Adrenal gland (tissue), 9 donors: ENCODE measurements at regions not wholly inside any gene's neighbourhood (a gene's known extent, or its start where the extent isn't known, plus 50 kb on each side); places are given as distances from the start of the nearest gene placed in this dataset.

Source experiments
- DNase-seq, 7 donors: peaks; one replicate each; pipeline ENCODE4 v3.0.0-alpha.2; 2019 to 2020
- H3K27ac ChIP-seq, 5 donors: fragments of 200-600 bp; sonication (generic) in 4 of 5; 1 replicate in 3 of 5; 2 replicates in 2 of 5; pipeline versions ENCODE4 v1.5.1 to v1.8.0; 2016 to 2020; ENCODE audit warnings: mild to moderate bottlenecking in 1 of 5
- H3K27me3 ChIP-seq: fragments of 200-600 bp; 2 replicates; pipeline ENCODE4 v1.8.0; 2021
- H3K36me3 ChIP-seq, 2 donors: fragments of 200-600 bp; replicated peaks in 1 of 2; 1 replicate in 1 of 2; 2 replicates in 1 of 2; pipeline versions ENCODE4 v1.5.1 to v1.8.0; 2018 to 2022
- H3K4me1 ChIP-seq, 2 donors: fragments of 200-600 bp; replicated peaks in 1 of 2; 1 replicate in 1 of 2; 2 replicates in 1 of 2; pipeline versions ENCODE4 v1.5.1 to v1.8.0; 2018 to 2021
- H3K4me3 ChIP-seq, 4 donors: fragments of 200-600 bp; sonication (generic) in 3 of 4; one replicate each; pipeline ENCODE4 v1.5.1; 2016 to 2018
- H3K9me3 ChIP-seq, 3 donors: fragments of 200-600 bp; sonication (generic) in 1 of 3; replicated peaks in 1 of 3; 1 replicate in 2 of 3; 2 replicates in 1 of 3; pipeline versions ENCODE4 v1.5.1 to v1.8.0; 2016 to 2021
- CTCF ChIP-seq, 6 experiments: fragments of 450-650 bp in 4 of 6; fragments of 200-600 bp in 2 of 6; sonication (generic) in 1 of 6; IDR thresholded peaks; 1 replicate in 5 of 6; 2 replicates in 1 of 6; pipeline versions ENCODE4 v1.5.1 to v1.8.0; 2016 to 2021; ENCODE audit warnings: antibody characterized with exemption in 6 of 6, mild to moderate bottlenecking in 2 of 6, moderate library complexity in 1 of 6
- POLR2A ChIP-seq, 2 donors: fragments of 450-650 bp; IDR thresholded peaks; one replicate each; pipeline ENCODE4 v1.6.1; 2017; ENCODE audit warnings: antibody characterized with exemption in 2 of 2, mild to moderate bottlenecking in 2 of 2, moderate library complexity in 1 of 2
- WGBS, 4 donors: extraction: QIAGEN DNeasy Blood & Tissue Kit in 2 of 4; methylation state at CpG; one replicate each; pipeline versions ENCODE4 v1.1.5 to v1.1.7; 2013 to 2017; 5-methylcytosine and 5-hydroxymethylcytosine counted together
- intact Hi-C, 2 donors: fragments of 100-400 bp; cut with DNase I; formaldehyde crosslinking; loops; one replicate each; pipeline versions ENCODE4 v1.14.1 to v1.15.0; 2022 to 2023
- donor health status: healthy with polysubstance abuse.
- donor health status: Bipolar disorder and iron deficiency.
- donor health status: DM: yes; HTN: yes; CAD: no.
- donor health status: DM: no; HTN: no; CAD: no.
- donor health status: DM: no; HTN: no; CAD: no.

DNA sequence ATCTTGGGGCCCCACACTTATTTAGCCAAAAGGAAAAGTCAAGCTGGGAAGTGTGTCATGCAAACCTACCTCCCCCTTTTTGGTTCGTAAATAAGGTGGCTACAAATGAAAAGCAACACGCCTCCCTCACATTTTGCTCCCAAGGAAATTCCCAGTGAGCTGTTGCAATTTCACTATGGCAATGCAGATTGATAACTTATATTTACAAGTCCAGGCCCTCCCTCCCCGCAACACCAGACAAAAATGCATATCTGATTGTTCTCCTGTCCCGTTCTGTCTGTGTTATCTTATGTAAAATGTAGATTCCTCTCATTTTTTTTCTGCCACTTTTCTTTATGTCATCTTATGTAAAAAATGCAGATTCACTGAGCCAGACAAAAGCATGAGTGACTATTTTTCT is 1305.3 kb downstream of the SLITRK5 start:
- H3K27me3 ChIP-seq: no peaks in the 10 kb centered on the region
- 61 to 76% (median 64%) methylated on average over 4 of the region's 4 CpGs for WGBS, 4 donors
- TF ChIP-seq CTCF (IDR thresholded peaks at IDR 0.05): no peak
- no peak for TF ChIP-seq POLR2A (IDR thresholded peaks at IDR 0.05)
- no peak overlapping the region for H3K4me3 ChIP-seq
- no peak overlapping the region for H3K27ac ChIP-seq
- no peak for DNase-seq
- intact Hi-C loops: no loop called here
- H3K9me3 ChIP-seq: no peaks in the 10 kb centered on the region
- no peaks in the 10 kb centered on the region for H3K36me3 ChIP-seq
- no peaks in the 10 kb centered on the region for H3K4me1 ChIP-seq

GRCh38 chr13:88978607-88979006 is 1307.4 kb downstream of the SLITRK5 start:
- Histone ChIP-seq H3K36me3 (no peaks in the 10 kb centered on the region), H3K4me3 (no peak overlapping the region), H3K9me3 (no peaks in the 10 kb centered on the region), H3K27ac (no peak overlapping the region), H3K4me1 (no peaks in the 10 kb centered on the region), H3K27me3 (no peaks in the 10 kb centered on the region)
- TF ChIP-seq CTCF (IDR thresholded peaks at IDR 0.05) (no peak), POLR2A (IDR thresholded peaks at IDR 0.05) (no peak)
- WGBS, 4 donors: 63 to 74% (median 71%) methylated on average over 2 of the region's 2 CpGs
- intact Hi-C loops: no loop called here
- no peak for DNase-seq

GRCh38 chr13:88979465-88980175 is 1308.4 kb downstream of the SLITRK5 start:
- TF ChIP-seq POLR2A (IDR thresholded peaks at IDR 0.05): no peak
- TF ChIP-seq CTCF (IDR thresholded peaks at IDR 0.05): no peak
- 47 to 54% (median 53%) methylated on average over 7 of the region's 7 CpGs for WGBS, 4 donors
- intact Hi-C loops: no loop called here
- DNase-seq: no peak
- Histone ChIP-seq H3K9me3 (no peaks in the 10 kb centered on the region), H3K27ac (no peak overlapping the region), H3K27me3 (no peaks in the 10 kb centered on the region), H3K4me3 (no peak overlapping the region), H3K36me3 (no peaks in the 10 kb centered on the region), H3K4me1 (no peaks in the 10 kb centered on the region)

DNA sequence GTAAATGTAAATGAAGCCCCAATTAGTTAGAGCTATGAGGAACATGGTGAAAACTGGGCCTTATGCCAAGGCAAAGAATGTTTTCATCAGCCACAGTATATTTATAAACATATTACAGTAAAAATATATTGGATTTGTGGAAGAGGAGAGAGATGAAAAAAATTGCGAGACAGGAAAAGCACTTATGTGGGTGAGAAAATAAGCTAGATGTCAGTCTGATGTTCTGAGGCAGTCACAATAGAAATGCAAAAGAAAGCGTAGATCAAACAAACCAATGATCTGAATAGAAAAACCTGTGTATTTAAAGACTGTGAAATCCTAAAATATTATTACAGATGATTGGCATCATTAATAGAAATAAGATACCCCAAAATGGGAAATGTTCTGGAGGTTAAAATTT is 1332.5 kb downstream of the SLITRK5 start:
- intact Hi-C loops: no loop called here
- WGBS, 4 donors: 67 to 79% (median 70%) methylated on average over 2 of the region's 2 CpGs
- DNase-seq: no peak
- Histone ChIP-seq H3K9me3 (no peaks in the 10 kb centered on the region), H3K27ac (no peak overlapping the region), H3K36me3 (no peaks in the 10 kb centered on the region), H3K4me3 (no peak overlapping the region), H3K4me1 (no peaks in the 10 kb centered on the region), H3K27me3 (no peaks in the 10 kb centered on the region)
- TF ChIP-seq POLR2A (IDR thresholded peaks at IDR 0.05) (no peak), CTCF (IDR thresholded peaks at IDR 0.05) (no peak)
